ENCODE measurements at regions not wholly inside any gene's neighbourhood (a gene's known extent, or its start where the extent isn't known, plus 50 kb on each side); places are given as distances from the start of the nearest gene placed in this dataset.

GRCh38 chr5:13331585-13331984 lies 612.9 kb downstream of the DNAH5 start:
- no peak for DNase-seq

- DNase-seq = peak; percentile 1
Measured at GRCh38 chr5:13328316-13328715, 616.2 kb downstream of the DNAH5 start.

GRCh38 chr5:13325765-13326164 lies 618.7 kb downstream of the DNAH5 start:
- peak; percentile 1 for DNase-seq

GRCh38 chr5:13322769-13323168 lies 621.7 kb downstream of the DNAH5 start:
- no peak for DNase-seq

GRCh38 chr5:13317654-13318053 lies 626.8 kb downstream of the DNAH5 start:
- DNase-seq = no peak

- no peak for DNase-seq
Measured at GRCh38 chr5:13316176-13316575, 628.3 kb downstream of the DNAH5 start.

- DNase-seq = no peak
Measured at GRCh38 chr5:13307480-13307879, 637.0 kb downstream of the DNAH5 start.

GRCh38 chr5:13303445-13303844 lies 641.0 kb downstream of the DNAH5 start:
- no peak for DNase-seq

GRCh38 chr5:13278811-13279210 lies 665.7 kb downstream of the DNAH5 start:
- no peak for DNase-seq

- no peak for DNase-seq
Measured at GRCh38 chr5:13278148-13278547, 666.3 kb downstream of the DNAH5 start.

GRCh38 chr5:13276156-13276555 lies 668.3 kb downstream of the DNAH5 start:
- DNase-seq = no peak

GRCh38 chr5:13263701-13264100 lies 680.8 kb downstream of the DNAH5 start:
- no peak for DNase-seq

GRCh38 chr5:13253111-13253510 lies 691.4 kb downstream of the DNAH5 start:
- DNase-seq = no peak

GRCh38 chr5:13252699-13253098 lies 691.8 kb downstream of the DNAH5 start:
- no peak for DNase-seq

GRCh38 chr5:13251623-13252376 lies 692.7 kb downstream of the DNAH5 start:
- no peak for DNase-seq

- DNase-seq = no peak
Measured at GRCh38 chr5:13250464-13251291, 693.8 kb downstream of the DNAH5 start.

GRCh38 chr5:13249854-13250253 lies 694.6 kb downstream of the DNAH5 start:
- no peak for DNase-seq

- no peak for DNase-seq
Measured at GRCh38 chr5:13248253-13248652, 696.2 kb downstream of the DNAH5 start.

- DNase-seq = no peak
Measured at GRCh38 chr5:13246053-13246452, 698.4 kb downstream of the DNAH5 start.

- no peak for DNase-seq
Measured at GRCh38 chr5:13244151-13244550, 700.3 kb downstream of the DNAH5 start.

- DNase-seq = no peak
Measured at GRCh38 chr5:13227513-13227912, 717.0 kb downstream of the DNAH5 start.

- DNase-seq = no peak
Measured at GRCh38 chr5:13218518-13218917, 726.0 kb downstream of the DNAH5 start.

GRCh38 chr5:13217636-13218035 lies 726.9 kb downstream of the DNAH5 start:
- DNase-seq = no peak

GRCh38 chr5:13215806-13216205 lies 728.7 kb downstream of the DNAH5 start:
- no peak for DNase-seq

All from fibroblast of skin of back (primary cell).